ENCODE measurements at regions not wholly inside any gene's neighbourhood (a gene's known extent, or its start where the extent isn't known, plus 50 kb on each side); places are given as distances from the start of the nearest gene placed in this dataset.

- no peak overlapping the region for H3K27ac ChIP-seq (ENCODE audit: low read depth, low read length, poor library complexity, severe bottlenecking)
- no peak for TF ChIP-seq CTCF (conservative IDR thresholded peaks at IDR 0.05; ENCODE audit: low read length)
- TF ChIP-seq EZH2phosphoT487 (IDR thresholded peaks at IDR 0.05; ENCODE audit: borderline replicate concordance, low read depth, low read length), result no peak
- intact Hi-C loops (cut with micrococcal nuclease; ENCODE audit: unreplicated experiment), result no loop called here
- H2AFZ ChIP-seq (ENCODE audit: low read length), result no peak overlapping the region
- no peaks in the 10 kb centered on the region for H3K9me2 ChIP-seq (ENCODE audit: insufficient read depth, low read length)
- CTCF ChIA-PET (ENCODE audit: unreplicated experiment), result no interaction called here
- DNase-seq (ENCODE audit: low spot score), result no peak
- H3K79me2 ChIP-seq (ENCODE audit: insufficient read depth, low read depth, low read length), result no peaks in the 10 kb centered on the region
- POLR2A ChIA-PET, result interaction anchor here (1.5 kb wide), 1 partner anchor 68 kb away, joined by 4 read pairs; no protein-coding TSS in a partner anchor
- no peaks in the 10 kb centered on the region for H3K9me3 ChIP-seq (ENCODE audit: low read length)
- H3K36me3 ChIP-seq (ENCODE audit: insufficient read depth, low read length), result no peaks in the 10 kb centered on the region
- no TSS peak for BruUV-seq (replicated peaks)
- no peak overlapping the region for H3K4me2 ChIP-seq (ENCODE audit: low read length)
- H4K20me1 ChIP-seq (ENCODE audit: insufficient read depth, low read length), result no peaks in the 10 kb centered on the region
- no peak overlapping the region for H3K4me3 ChIP-seq (ENCODE audit: low read depth, low read length, poor library complexity, severe bottlenecking)
- H3K4me1 ChIP-seq (ENCODE audit: insufficient read depth, low read length, poor library complexity, severe bottlenecking), result peaks cover 1% of the 10 kb centered on the region
These were observed 251.1 kb upstream of the NFE2L3 start for GRCh38 chr7:25900877-25901276.

GRCh38 chr7:25901658-25902057, 250.3 kb upstream of the NFE2L3 start:
- Histone ChIP-seq H3K4me3 (ENCODE audit: low read depth, low read length, poor library complexity, severe bottlenecking) (no peak overlapping the region), H2AFZ (ENCODE audit: low read length) (no peak overlapping the region), H3K9me2 (ENCODE audit: insufficient read depth, low read length) (no peaks in the 10 kb centered on the region), H3K4me1 (ENCODE audit: insufficient read depth, low read length, poor library complexity, severe bottlenecking) (no peaks in the 10 kb centered on the region), H3K4me2 (ENCODE audit: low read length) (no peak overlapping the region), H3K9me3 (ENCODE audit: low read length) (no peaks in the 10 kb centered on the region), H4K20me1 (ENCODE audit: insufficient read depth, low read length) (no peaks in the 10 kb centered on the region), H3K27ac (ENCODE audit: low read depth, low read length, poor library complexity, severe bottlenecking) (no peak overlapping the region), H3K36me3 (ENCODE audit: insufficient read depth, low read length) (no peaks in the 10 kb centered on the region), H3K79me2 (ENCODE audit: insufficient read depth, low read depth, low read length) (no peaks in the 10 kb centered on the region)
- no peak for DNase-seq (ENCODE audit: low spot score)
- TF ChIP-seq EZH2phosphoT487 (IDR thresholded peaks at IDR 0.05; ENCODE audit: borderline replicate concordance, low read depth, low read length) (no peak), CTCF (conservative IDR thresholded peaks at IDR 0.05; ENCODE audit: low read length) (no peak)
- CTCF ChIA-PET (ENCODE audit: unreplicated experiment), result no interaction called here
- intact Hi-C loops (cut with micrococcal nuclease; ENCODE audit: unreplicated experiment), result no loop called here
- POLR2A ChIA-PET, result interaction anchor here (1.5 kb wide), 1 partner anchor 67 kb away, joined by 4 read pairs; no protein-coding TSS in a partner anchor
- BruUV-seq (replicated peaks), result no TSS peak

GRCh38 chr7:25906003-25906402, 246.0 kb upstream of the NFE2L3 start:
- no peak for TF ChIP-seq EZH2phosphoT487 (IDR thresholded peaks at IDR 0.05; ENCODE audit: borderline replicate concordance, low read depth, low read length)
- no peak for TF ChIP-seq CTCF (conservative IDR thresholded peaks at IDR 0.05; ENCODE audit: low read length)
- ChIA-PET CTCF (ENCODE audit: unreplicated experiment) (no interaction called here), POLR2A (interaction anchor here (0.6 to 1.0 kb wide), 2 partner anchors 10 to 250 kb away, joined by 3 to 5 read pairs; no protein-coding TSS in a partner anchor)
- Histone ChIP-seq H3K4me3 (ENCODE audit: low read depth, low read length, poor library complexity, severe bottlenecking) (no peak overlapping the region), H3K9me2 (ENCODE audit: insufficient read depth, low read length) (no peaks in the 10 kb centered on the region), H2AFZ (ENCODE audit: low read length) (no peak overlapping the region), H3K9me3 (ENCODE audit: low read length) (no peaks in the 10 kb centered on the region), H3K4me1 (ENCODE audit: insufficient read depth, low read length, poor library complexity, severe bottlenecking) (no peaks in the 10 kb centered on the region), H4K20me1 (ENCODE audit: insufficient read depth, low read length) (no peaks in the 10 kb centered on the region), H3K27ac (ENCODE audit: low read depth, low read length, poor library complexity, severe bottlenecking) (no peak overlapping the region), H3K79me2 (ENCODE audit: insufficient read depth, low read depth, low read length) (no peaks in the 10 kb centered on the region), H3K4me2 (ENCODE audit: low read length) (no peak overlapping the region), H3K36me3 (ENCODE audit: insufficient read depth, low read length) (no peaks in the 10 kb centered on the region)
- no TSS peak for BruUV-seq (replicated peaks)
- intact Hi-C loops (cut with micrococcal nuclease; ENCODE audit: unreplicated experiment), result no loop called here
- DNase-seq (ENCODE audit: low spot score), result no peak

Measured in OCI-LY7 (cell line).